SU-DHL-6 (cell line): ENCODE measurements at regions not wholly inside any gene's neighbourhood (a gene's known extent, or its start where the extent isn't known, plus 50 kb on each side); places are given as distances from the start of the nearest gene placed in this dataset.

ENCODE experiments used
- EZH2phosphoT487 ChIP-seq: fragments of 200-600 bp; sonication (generic), shearing (Covaris generic); conservative IDR thresholded peaks from 2 replicates; pipeline ENCODE4 v1.6.1; 2018; ENCODE audit warnings: mild to moderate bottlenecking, antibody characterized with exemption, low read length, moderate library complexity, mixed read lengths
- TF ChIP-seq, protein P1 (sequence below): fragments of 200-600 bp; sonication (generic); IDR thresholded peaks from one replicate; pipeline ENCODE4 v1.5.1; 2017; ENCODE audit warnings: antibody characterized with exemption, mild to moderate bottlenecking, low read length, moderate library complexity; ENCODE audit not compliant: insufficient read depth, poor library complexity, severe bottlenecking

DNA sequence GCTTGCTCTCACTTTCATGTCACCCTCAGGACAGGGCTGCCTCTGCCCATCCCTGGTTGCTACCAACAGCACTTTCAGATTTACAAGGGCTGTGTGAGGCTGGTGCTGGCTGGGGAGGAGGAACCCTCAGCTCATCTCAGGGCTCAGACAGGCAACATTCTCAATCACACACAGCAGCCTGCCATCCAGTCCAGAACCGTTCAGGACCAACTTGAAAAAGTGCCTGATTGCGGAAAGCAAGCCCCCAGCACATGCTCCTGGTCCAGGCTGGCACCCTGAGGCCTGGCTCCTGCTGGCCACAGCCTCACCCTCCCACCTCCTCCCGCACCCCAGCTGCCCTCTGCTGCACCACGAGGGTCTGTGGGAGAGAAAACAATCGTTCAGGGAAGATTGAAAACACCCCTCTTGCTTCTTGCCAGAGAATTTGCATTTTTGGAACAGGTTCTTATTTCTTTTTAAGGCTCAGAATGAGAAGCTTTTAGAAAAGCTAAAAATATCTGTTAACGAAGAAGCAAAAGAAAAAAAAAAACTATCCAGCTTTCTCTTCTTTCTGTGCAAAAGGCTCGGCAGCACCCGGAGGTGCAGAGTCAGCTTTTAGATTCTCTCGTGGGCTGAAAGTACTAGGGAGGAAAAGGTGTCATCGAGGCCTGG, 403.8 kb upstream of the ID2 start:
- TF ChIP-seq, protein P1, sequence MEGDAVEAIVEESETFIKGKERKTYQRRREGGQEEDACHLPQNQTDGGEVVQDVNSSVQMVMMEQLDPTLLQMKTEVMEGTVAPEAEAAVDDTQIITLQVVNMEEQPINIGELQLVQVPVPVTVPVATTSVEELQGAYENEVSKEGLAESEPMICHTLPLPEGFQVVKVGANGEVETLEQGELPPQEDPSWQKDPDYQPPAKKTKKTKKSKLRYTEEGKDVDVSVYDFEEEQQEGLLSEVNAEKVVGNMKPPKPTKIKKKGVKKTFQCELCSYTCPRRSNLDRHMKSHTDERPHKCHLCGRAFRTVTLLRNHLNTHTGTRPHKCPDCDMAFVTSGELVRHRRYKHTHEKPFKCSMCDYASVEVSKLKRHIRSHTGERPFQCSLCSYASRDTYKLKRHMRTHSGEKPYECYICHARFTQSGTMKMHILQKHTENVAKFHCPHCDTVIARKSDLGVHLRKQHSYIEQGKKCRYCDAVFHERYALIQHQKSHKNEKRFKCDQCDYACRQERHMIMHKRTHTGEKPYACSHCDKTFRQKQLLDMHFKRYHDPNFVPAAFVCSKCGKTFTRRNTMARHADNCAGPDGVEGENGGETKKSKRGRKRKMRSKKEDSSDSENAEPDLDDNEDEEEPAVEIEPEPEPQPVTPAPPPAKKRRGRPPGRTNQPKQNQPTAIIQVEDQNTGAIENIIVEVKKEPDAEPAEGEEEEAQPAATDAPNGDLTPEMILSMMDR, result no peak
- no peak for TF ChIP-seq EZH2phosphoT487
